NCI-H1694 treated with DMSO at 0.1 percent for 48 hours (cell line): ENCODE measurements at regions not wholly inside any gene's neighbourhood (a gene's known extent, or its start where the extent isn't known, plus 50 kb on each side); places are given as distances from the start of the nearest gene placed in this dataset.

Source experiments
- DNase-seq: peaks from one replicate; lab custom pipeline; 2025; lab: John Stamatoyannopoulos, UW

GRCh38 chr9:28921857-28922500, 1348.7 kb upstream of the C9orf72 start:
- no peak for DNase-seq

DNA sequence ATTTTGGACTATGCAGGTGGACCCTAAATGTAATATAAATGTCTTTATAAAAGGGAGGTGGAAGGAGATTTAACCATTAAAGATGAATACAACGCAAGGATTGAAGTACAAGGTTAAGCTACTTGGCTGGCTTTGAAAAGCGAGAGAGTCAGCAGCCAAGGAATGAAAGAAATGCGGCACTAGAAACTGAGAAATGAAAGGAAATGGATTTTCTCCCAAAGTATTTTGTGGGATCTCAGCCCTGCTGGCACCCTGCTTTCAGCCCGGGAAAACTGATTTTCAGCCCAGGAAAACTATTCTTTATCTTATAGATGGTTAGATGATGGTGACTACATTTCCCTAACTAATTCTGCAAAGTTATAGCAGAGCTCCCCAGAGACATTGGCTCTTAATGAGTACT, 1349.6 kb upstream of the C9orf72 start:
- no peak for DNase-seq

- no peak for DNase-seq
Measured at GRCh38 chr9:28923351-28923750, 1350.1 kb upstream of the C9orf72 start.

DNA sequence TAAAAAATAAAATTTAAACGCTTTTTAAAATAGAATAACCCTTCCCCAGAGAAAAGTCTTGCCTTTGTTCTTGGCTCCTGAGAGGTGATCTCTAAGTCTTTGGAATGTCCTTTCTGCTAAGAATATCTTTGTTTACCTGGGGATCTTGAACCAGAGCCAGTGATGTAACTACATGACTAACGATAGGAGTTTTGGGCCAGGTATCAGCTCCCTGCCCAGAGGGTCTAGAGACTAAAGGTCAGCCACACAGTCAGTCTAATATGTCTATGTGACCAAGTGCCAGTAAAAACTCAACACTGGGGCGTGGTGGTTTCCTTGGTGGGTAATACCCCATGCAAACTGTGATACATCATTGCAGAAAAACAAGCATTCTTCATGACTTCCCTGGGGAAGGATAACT, 1351.9 kb upstream of the C9orf72 start:
- DNase-seq, result no peak

DNA sequence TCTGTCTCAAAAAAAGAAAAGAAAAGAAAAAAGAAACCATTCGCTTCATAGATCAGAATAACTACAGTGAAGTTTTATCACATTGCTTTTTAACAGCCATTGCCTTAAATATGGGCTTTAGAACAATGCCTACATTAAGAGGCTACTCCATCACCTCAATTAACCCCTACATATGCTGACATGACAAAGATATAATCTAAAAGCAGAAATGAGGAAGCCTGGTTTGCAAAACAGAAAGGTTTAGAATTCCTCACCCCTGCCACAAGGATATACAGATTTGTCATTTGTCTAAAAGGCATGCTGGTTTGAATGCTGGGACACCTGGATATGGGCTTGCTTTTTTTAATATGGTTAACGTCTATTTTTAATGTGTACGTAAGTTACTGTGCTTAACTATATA, 1353.0 kb upstream of the C9orf72 start:
- DNase-seq, result no peak

GRCh38 chr9:28927691-28928090, 1354.4 kb upstream of the C9orf72 start:
- DNase-seq, result no peak

- no peak for DNase-seq
Measured at GRCh38 chr9:28929433-28929832, 1356.2 kb upstream of the C9orf72 start.

DNA sequence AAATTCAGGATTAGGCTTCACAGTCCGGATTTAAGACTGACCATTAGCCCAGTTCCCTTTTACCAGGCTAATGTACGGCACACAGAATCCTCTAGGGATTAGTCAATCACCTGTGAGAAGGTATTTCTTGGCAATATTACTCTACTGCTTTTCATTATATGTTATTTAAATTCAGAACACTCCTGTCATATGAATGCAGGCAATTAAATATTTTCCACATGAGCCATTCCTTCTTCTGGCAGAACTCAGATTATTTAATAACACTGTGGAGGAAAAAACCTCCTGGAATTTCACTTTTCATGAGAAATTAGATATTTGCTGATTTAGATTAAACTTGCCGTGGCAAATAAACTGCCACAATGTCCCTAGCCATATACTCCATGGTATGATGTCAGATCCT, 1357.5 kb upstream of the C9orf72 start:
- no peak for DNase-seq

- DNase-seq, result no peak
Measured at GRCh38 chr9:28934111-28934510, 1360.8 kb upstream of the C9orf72 start.

GRCh38 chr9:28938981-28939380, 1365.7 kb upstream of the C9orf72 start:
- no peak for DNase-seq

DNA sequence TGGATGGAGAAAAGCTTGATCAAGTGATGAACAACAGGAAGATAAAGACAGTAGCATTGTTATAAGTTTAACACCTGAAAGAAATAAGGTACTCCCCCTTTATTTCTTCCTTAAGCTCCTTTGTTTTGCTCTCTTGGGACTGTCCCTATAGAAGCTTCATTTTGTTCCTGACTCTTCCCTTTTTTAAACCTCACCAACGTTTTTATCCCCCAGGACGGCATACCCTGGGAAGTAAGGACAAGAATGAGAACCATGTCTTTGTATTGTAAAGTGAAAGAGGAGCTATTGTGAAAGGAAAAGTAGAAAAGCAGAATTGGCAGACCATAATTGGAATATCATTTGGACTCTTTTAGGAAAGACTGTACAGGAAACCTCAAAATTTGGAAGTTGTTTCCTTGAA, 1368.6 kb upstream of the C9orf72 start:
- no peak for DNase-seq

- DNase-seq, result no peak
Measured at GRCh38 chr9:28942941-28943340, 1369.7 kb upstream of the C9orf72 start.

- DNase-seq, result no peak
Measured at GRCh38 chr9:28946648-28947047, 1373.4 kb upstream of the C9orf72 start.

DNA sequence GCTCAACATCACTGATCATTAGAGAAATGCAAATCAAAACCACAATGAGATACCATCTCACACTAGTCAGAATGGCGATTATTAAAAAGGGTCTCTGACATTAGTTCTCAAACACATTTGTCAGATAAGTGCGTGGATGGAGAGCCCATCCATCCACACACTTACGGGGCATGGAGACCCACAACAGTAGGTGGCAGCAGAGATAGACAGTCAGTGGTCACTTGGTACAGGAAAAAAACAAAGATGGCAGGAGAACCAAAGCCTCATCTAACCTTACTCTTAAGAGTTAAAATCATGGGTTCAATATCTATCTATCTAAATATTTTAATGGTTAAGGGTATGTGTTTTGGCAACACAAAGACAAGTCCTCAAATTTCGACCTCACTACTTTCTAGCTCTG, 1378.7 kb upstream of the C9orf72 start:
- no peak for DNase-seq

DNA sequence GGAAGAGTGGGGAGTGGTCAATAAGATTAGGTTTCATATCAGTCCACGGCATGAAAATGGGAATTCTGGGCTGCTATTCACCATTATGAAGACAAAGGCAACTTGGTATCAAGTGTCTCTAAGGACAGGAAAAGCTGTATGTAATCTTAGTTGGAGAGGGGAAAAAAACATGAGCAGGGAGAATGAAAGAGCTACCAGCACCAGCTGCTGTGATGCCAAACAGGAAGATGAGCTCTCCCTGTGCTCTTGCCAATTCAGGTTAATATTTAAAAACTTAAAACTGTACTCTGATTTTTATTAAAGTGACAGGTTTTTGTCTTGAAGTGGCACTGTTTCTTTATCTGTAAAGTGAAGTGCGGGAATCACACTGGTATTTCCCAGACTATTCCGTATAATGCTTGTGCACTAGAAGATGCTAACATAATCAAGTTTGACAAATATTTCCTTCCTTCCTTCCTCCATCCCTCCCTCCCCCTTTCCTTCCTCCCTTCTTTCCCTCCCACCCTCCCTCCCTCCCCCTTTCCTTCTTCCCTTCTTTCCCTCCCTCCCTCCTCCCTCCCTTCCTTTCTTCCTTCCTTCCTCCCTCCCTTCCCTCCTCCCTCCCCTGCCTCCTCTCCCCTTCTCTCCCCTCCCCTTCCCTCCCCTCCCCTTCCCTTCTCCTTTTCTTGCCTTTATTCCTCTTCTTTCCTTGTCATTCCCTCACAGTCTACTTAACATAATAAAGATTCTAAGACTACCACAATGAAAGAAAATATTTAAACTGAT, 1383.0 kb upstream of the C9orf72 start:
- DNase-seq, result peak; percentile 21

DNA sequence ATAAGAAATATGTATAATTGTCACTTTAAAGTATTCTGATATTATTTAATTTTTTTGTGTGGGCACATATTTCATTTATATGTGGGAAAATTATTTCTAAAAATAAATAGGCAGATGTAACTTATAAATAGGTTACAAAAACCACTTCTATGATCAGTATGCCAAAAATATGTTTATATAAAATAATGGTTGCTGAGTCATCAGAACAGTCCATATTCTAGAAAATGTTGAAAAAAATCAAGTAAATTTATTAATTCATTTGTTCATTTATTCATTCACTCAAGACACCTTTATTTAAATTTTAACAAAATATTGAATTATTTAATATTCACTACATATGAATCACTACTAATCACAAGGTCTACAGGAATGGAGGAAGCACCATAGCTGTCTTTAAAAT, 1387.3 kb upstream of the C9orf72 start:
- no peak for DNase-seq

DNA sequence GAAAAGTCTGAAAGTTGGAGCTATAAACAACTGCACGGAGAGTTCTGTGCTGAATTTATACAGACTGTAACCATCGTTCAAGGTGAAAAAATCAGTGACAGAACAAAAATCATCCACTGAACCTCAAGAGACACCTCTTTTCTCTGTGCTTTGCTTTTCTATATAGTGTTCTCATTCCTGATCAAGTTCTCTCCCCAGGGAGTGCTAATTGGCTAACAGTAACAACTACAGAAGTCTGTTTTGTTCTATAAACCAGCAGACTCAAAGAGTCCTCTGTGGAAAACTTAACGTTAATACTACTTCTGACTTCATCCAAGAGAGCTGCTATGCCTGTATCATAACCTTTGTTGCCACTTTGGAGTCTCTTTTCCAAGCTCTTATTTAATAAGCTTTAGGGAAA, 1388.3 kb upstream of the C9orf72 start:
- DNase-seq, result no peak

GRCh38 chr9:28967226-28967625, 1393.9 kb upstream of the C9orf72 start:
- DNase-seq, result no peak

- DNase-seq, result no peak
Measured at GRCh38 chr9:28970241-28970654, 1397.0 kb upstream of the C9orf72 start.

GRCh38 chr9:28971881-28972280, 1398.6 kb upstream of the C9orf72 start:
- DNase-seq, result no peak

DNA sequence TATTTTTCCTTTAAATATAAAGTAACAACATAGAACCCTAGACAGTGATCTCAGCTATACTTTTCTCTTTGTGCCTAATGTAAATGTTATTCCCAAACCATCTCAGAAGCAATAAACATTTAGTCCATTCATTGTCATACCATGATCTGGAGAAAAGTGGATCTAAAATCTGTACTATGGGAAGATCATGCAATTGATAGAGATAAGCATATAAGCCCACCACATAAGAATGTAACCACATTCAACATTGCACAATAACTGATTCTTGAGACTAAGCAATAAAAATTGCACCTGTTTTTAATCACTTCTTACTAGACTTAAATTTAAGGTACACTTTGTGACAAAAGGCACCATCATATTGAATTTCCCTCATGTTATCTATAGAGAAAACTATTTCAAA, 1403.0 kb upstream of the C9orf72 start:
- no peak for DNase-seq

- DNase-seq, result peak; percentile 19
Measured at GRCh38 chr9:28976684-28977083, 1403.4 kb upstream of the C9orf72 start.

GRCh38 chr9:28981129-28981528, 1407.8 kb upstream of the C9orf72 start:
- no peak for DNase-seq

- no peak for DNase-seq
Measured at GRCh38 chr9:28981711-28982110, 1408.4 kb upstream of the C9orf72 start.
